IMR-90 (cell line): ENCODE measurements at regions not wholly inside any gene's neighbourhood (a gene's known extent, or its start where the extent isn't known, plus 50 kb on each side); places are given as distances from the start of the nearest gene placed in this dataset.

ENCODE experiments used
- ATAC-seq: fragments of 200-7000 bp; cut with Tn5 transposase; 2 replicates; pipeline ENCODE4 v1.9.1; 2020; ENCODE audit warnings: low read depth, mild to moderate bottlenecking, moderate library complexity
- BruUV-seq: library from RNA; stranded (reverse); fragments of 400-500 nt; replicated peaks from 2 replicates; lab custom pipeline; 2021; lab: Mats Ljungman, UMichigan
- CTCF ChIA-PET: fragments of 300-600 bp; formaldehyde crosslinking; extraction: SDS; loops from one replicate; lab custom pipeline; 2021; ENCODE audit warnings: antibody characterized with exemption; lab: Yijun Ruan, JAX
- POLR2A ChIA-PET: fragments of 300-600 bp; sonication (Branson Sonifier 250); formaldehyde crosslinking; loops from one replicate; lab custom pipeline; 2022; ENCODE audit warnings: antibody characterized with exemption; ENCODE audit not compliant: unreplicated experiment; lab: Charles Lee
- DNase-seq: peaks from one replicate; pipeline ENCODE4 v3.0.0; 2013
- H2AFZ ChIP-seq: replicated peaks from 2 replicates; pipeline ENCODE3; 2013; ENCODE audit warnings: low read length, mild to moderate bottlenecking; ENCODE audit not compliant: poor library complexity
- H2AK5ac ChIP-seq: 2 replicates; pipeline ENCODE4 v1.6.1; 2013; ENCODE audit warnings: low read depth, low read length, inconsistent platforms
- H2AK9ac ChIP-seq: replicated peaks from 2 replicates; pipeline ENCODE3; 2013; ENCODE audit warnings: mild to moderate bottlenecking, low read depth, low read length, moderate library complexity; ENCODE audit not compliant: poor library complexity
- H2BK120ac ChIP-seq: 2 replicates; pipeline ENCODE4 v1.6.1; 2013; ENCODE audit warnings: low read depth, low read length, inconsistent platforms
- H2BK15ac ChIP-seq: 3 replicates; pipeline ENCODE4 v1.6.1; 2013; ENCODE audit warnings: low read depth, low read length, inconsistent platforms
- H2BK20ac ChIP-seq: 2 replicates; pipeline ENCODE4 v1.6.1; 2013; ENCODE audit warnings: low read depth, mild to moderate bottlenecking, inconsistent platforms, low read length, moderate library complexity
- H2BK5ac ChIP-seq: 2 replicates; pipeline ENCODE4 v1.6.1; 2013; ENCODE audit warnings: mild to moderate bottlenecking, low read depth, low read length, inconsistent platforms; ENCODE audit not compliant: poor library complexity, severe bottlenecking
- H3K14ac ChIP-seq: replicated peaks from 2 replicates; pipeline ENCODE4 v1.6.1; 2013; ENCODE audit warnings: low read depth, low read length, inconsistent platforms
- H3K18ac ChIP-seq: 2 replicates; pipeline ENCODE4 v1.6.1; 2013; ENCODE audit warnings: low read depth, low read length, control low read depth
- H3K23ac ChIP-seq: 2 replicates; pipeline ENCODE4 v1.6.1; 2013; ENCODE audit warnings: low read depth, low read length, inconsistent platforms
- H3K27ac ChIP-seq: 2 replicates; pipeline ENCODE4 v1.5.1; 2013; ENCODE audit warnings: mild to moderate bottlenecking, control low read depth, low read length; ENCODE audit not compliant: insufficient read depth
- H3K27me3 ChIP-seq: 2 replicates; pipeline ENCODE4 v1.6.1; 2013; ENCODE audit warnings: low read length; ENCODE audit not compliant: control insufficient read depth, insufficient read depth
- H3K36me3 ChIP-seq: 2 replicates; pipeline ENCODE4 v1.6.1; 2013; ENCODE audit warnings: low read length, mixed read lengths; ENCODE audit not compliant: control insufficient read depth, insufficient read depth
- H3K4ac ChIP-seq: 2 replicates; pipeline ENCODE4 v1.6.1; 2013; ENCODE audit warnings: low read depth, low read length, inconsistent platforms
- H3K4me1 ChIP-seq: 2 replicates; pipeline ENCODE4 v1.6.1; 2013; ENCODE audit warnings: low read length, mixed read lengths; ENCODE audit not compliant: control insufficient read depth, insufficient read depth
- H3K4me2 ChIP-seq: 2 replicates; pipeline ENCODE4 v1.6.1; 2013; ENCODE audit warnings: low read depth, mild to moderate bottlenecking, control low read depth, low read length, moderate library complexity
- H3K4me3 ChIP-seq: 2 replicates; pipeline ENCODE4 v1.5.1; 2013; ENCODE audit warnings: low read depth, mild to moderate bottlenecking, control low read depth, low read length, moderate library complexity; ENCODE audit not compliant: insufficient read depth
- H3K56ac ChIP-seq: 2 replicates; pipeline ENCODE4 v1.6.1; 2013; ENCODE audit warnings: low read length, inconsistent platforms; ENCODE audit not compliant: insufficient read depth; ENCODE audit errors: extremely low read depth
- H3K79me1 ChIP-seq, 2 experiments: 2 replicates each; pipeline ENCODE4 v1.6.1; 2013; ENCODE audit warnings: low read length in 2 of 2, inconsistent platforms in 1 of 2, low read depth in 1 of 2
- H3K9ac ChIP-seq: 2 replicates; pipeline ENCODE4 v1.6.1; 2013; ENCODE audit warnings: low read depth, low read length, control low read depth
- H3K9me1 ChIP-seq: 2 replicates; pipeline ENCODE4 v1.6.1; 2013; ENCODE audit warnings: low read length, inconsistent platforms; ENCODE audit not compliant: insufficient read depth
- H3K9me3 ChIP-seq: 2 replicates; pipeline ENCODE4 v1.6.1; 2013; ENCODE audit warnings: low read length; ENCODE audit not compliant: control insufficient read depth, insufficient read depth
- H4K20me1 ChIP-seq: 2 replicates; pipeline ENCODE4 v1.6.1; 2013; ENCODE audit warnings: low read length, inconsistent platforms; ENCODE audit not compliant: insufficient read depth
- H4K5ac ChIP-seq: 2 replicates; pipeline ENCODE4 v1.6.1; 2013; ENCODE audit warnings: mild to moderate bottlenecking, low read depth, low read length, control low read depth
- H4K8ac ChIP-seq, 2 experiments: 2 replicates each; pipeline ENCODE4 v1.6.1; 2013; ENCODE audit warnings: low read depth in 2 of 2, low read length in 2 of 2, control low read depth in 1 of 2, inconsistent platforms in 1 of 2
- H4K91ac ChIP-seq: 2 replicates; pipeline ENCODE4 v1.6.1; 2013; ENCODE audit warnings: low read depth, low read length, inconsistent platforms; ENCODE audit not compliant: insufficient read depth
- BHLHE40 ChIP-seq: fragments of 150-350 bp; IDR thresholded peaks from 2 replicates; pipeline ENCODE4 v1.6.1; 2016; ENCODE audit warnings: mild to moderate bottlenecking, low read depth, low read length
- CEBPB ChIP-seq: IDR thresholded peaks from 2 replicates; pipeline ENCODE4 v1.6.1; 2012; ENCODE audit warnings: low read depth, low read length, improper control_type of control experiment
- CHD1 ChIP-seq: IDR thresholded peaks from 2 replicates; pipeline ENCODE4 v1.6.1; 2012; ENCODE audit warnings: low read depth, low read length, improper control_type of control experiment
- FOS ChIP-seq: fragments of 150-350 bp; IDR thresholded peaks from 2 replicates; pipeline ENCODE4 v1.6.1; 2016; ENCODE audit warnings: low read depth, low read length
- MXI1 ChIP-seq: IDR thresholded peaks from 2 replicates; pipeline ENCODE4 v1.6.1; 2012; ENCODE audit warnings: low read depth, mild to moderate bottlenecking, low read length, moderate library complexity, borderline replicate concordance
- NFE2L2 ChIP-seq: fragments of 150-350 bp; IDR thresholded peaks from 2 replicates; pipeline ENCODE4 v1.6.1; 2016; ENCODE audit warnings: low read depth, mild to moderate bottlenecking, low read length
- POLR2A ChIP-seq: IDR thresholded peaks from 2 replicates; pipeline ENCODE4 v1.6.1; 2012; ENCODE audit warnings: mild to moderate bottlenecking, low read depth, low read length
- RAD21 ChIP-seq: IDR thresholded peaks from 2 replicates; pipeline ENCODE4 v1.6.1; 2012; ENCODE audit warnings: low read length, improper control_type of control experiment
- RCOR1 ChIP-seq: IDR thresholded peaks from 2 replicates; pipeline ENCODE4 v1.6.1; 2012; ENCODE audit warnings: mild to moderate bottlenecking, low read length, improper control_type of control experiment; ENCODE audit not compliant: insufficient replicate concordance
- RFX5 ChIP-seq: IDR thresholded peaks from 2 replicates; pipeline ENCODE4 v1.8.0; 2012; ENCODE audit warnings: low read depth, mild to moderate bottlenecking, low read length, moderate library complexity
- SMC3 ChIP-seq: fragments of 150-350 bp; IDR thresholded peaks from 2 replicates; pipeline ENCODE4 v1.6.1; 2016; ENCODE audit warnings: low read depth, mild to moderate bottlenecking, antibody characterized with exemption, low read length, moderate library complexity
- WGBS, 2 experiments: methylation state at CpG; one replicate each; pipeline versions ENCODE4 v1.1.5 to v1.1.7; 2013; ENCODE audit warnings: missing lambda C conversion rate in 2 of 2; ENCODE audit not compliant: insufficient read length in 1 of 2; ENCODE audit errors: extremely low coverage in 2 of 2; 5-methylcytosine and 5-hydroxymethylcytosine counted together
- dilution Hi-C: fragments of 300-500 bp; cut with HindIII; formaldehyde crosslinking; loops from one replicate; pipeline ENCODE4 v1.14.3; 2018; ENCODE audit warnings: low sequenced_read_pairs; ENCODE audit not compliant: unreplicated experiment
- in situ Hi-C: fragments of 300-500 bp; cut with MboI; formaldehyde crosslinking; loops from 3 replicates; pipeline ENCODE4 v1.14.3; 2019; ENCODE audit warnings: low sequenced_read_pairs, inconsistent platforms, mixed read lengths
- intact Hi-C: fragments of 100-400 bp; cut with micrococcal nuclease; formaldehyde crosslinking; loops from 2 replicates; pipeline ENCODE4 v1.10.0; 2022
- TF ChIP-seq, protein P1 (sequence below): fragments of 150-350 bp; IDR thresholded peaks from 2 replicates; pipeline ENCODE4 v1.6.1; 2016; ENCODE audit warnings: low read depth, mild to moderate bottlenecking, low read length, moderate library complexity, borderline replicate concordance
- TF ChIP-seq, protein P2 (sequence below): conservative IDR thresholded peaks from 2 replicates; pipeline ENCODE4 v1.5.1; 2012; ENCODE audit warnings: mild to moderate bottlenecking, low read depth, low read length, improper control_type of control experiment

DNA sequence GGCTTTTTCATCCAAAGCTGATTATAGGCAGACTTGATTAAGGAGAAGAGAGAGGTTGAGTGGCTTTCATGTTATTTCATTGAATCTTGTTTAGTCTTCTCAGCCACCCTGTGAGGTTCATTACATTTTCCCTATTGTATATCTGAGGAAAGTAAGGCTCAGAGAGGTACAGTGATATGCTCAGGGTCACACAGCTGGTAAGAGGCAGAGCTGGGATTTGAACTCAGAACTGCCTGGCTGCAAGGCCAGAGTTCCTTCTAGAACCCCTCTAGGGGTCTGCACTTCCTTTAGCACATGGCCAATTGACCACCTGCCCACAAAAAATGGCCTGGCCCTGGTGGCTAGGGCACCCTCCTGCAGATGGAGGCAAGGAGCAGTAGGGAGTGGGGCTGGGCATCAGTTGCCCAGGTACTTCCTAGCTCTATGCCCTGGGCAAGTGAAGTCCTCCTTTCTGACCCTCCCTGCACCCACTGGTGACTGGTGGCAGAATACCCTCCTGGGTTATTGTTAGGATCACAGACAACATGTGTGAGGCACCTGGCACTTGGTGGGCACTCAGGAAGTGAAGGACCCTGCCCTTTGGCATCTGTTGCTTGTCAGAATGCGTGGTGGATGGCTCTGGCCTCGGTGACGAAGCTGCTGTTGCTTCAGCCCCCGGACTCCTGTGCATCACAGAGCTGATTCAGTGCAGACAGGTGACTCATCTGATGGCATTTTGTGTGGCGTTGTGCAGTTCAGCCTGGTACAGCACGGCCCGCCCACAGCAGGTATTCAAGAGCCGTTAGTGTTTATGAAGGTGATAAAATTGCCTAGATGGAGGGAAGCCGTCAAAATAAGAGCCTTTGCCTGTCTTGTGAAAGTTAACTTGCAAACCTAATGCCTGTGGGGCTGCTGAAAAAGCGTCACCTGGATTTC lies 115.8 kb downstream of the SLC25A47 start (continued):
- no peak for TF ChIP-seq POLR2A
- TF ChIP-seq NFE2L2, result no peak
- TF ChIP-seq CHD1, result 0 out of 2 replicates have a peak, but pooled peaks have one; percentile 48

DNA sequence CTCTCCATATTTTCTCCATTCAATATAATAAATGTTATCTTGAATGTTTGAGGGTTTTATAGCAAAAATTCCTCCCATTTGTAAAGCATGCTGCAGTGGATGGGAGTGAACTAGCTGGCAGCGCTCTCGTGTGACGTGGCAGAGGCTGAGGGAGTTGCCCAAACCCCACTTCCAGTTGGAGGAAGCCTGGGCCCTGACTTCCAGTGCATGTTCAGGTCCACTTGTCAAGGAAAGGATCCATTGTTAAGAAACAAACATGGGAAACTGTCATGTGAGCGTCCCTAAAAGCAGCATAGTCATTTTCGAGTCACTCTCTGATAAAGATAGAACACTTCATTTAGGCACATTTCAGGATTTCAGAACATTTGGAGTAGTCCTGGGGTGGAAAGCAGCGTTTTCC lies 116.6 kb downstream of the SLC25A47 start:
- in situ Hi-C loops, result no loop called here
- H3K18ac ChIP-seq, result no peak overlapping the region
- 0 out of 2 replicates have a peak overlapping the region, but pooled peaks have one; percentile 10 for H2AK5ac ChIP-seq
- no peak overlapping the region for H4K8ac ChIP-seq
- peak overlapping the region; percentile 2 for H2AFZ ChIP-seq
- H3K9me1 ChIP-seq, result peaks cover 29% of the 10 kb centered on the region; the same call in 1 of the 2 replicates
- peaks cover 12 to 63% of the 10 kb centered on the region in 2 experiments; a peak in 3 of 4 replicates for H3K79me1 ChIP-seq
- H3K9ac ChIP-seq, result no peak overlapping the region
- ChIA-PET CTCF (interaction anchor here (0.5 to 2.7 kb wide), 7 partner anchors 11 to 205 kb away, joined by 3 to 15 read pairs (median 3); no protein-coding TSS in a partner anchor), POLR2A (no interaction called here)
- no peak overlapping the region for H3K27ac ChIP-seq
- peaks cover 45% of the 10 kb centered on the region for H4K20me1 ChIP-seq
- intact Hi-C loops, result no loop called here
- H3K56ac ChIP-seq, result no peak overlapping the region
- H2BK15ac ChIP-seq, result no peak overlapping the region
- no CpG with 5 or more reads among the region's 6 CpGs for WGBS, 2 experiments
- no peak overlapping the region for H3K4me3 ChIP-seq
- DNase-seq (no peak), ATAC-seq (0 out of 2 replicates have a peak, but pooled peaks have one; percentile 3)
- H3K23ac ChIP-seq, result no peak overlapping the region
- peaks cover 31% of the 10 kb centered on the region for H3K4me1 ChIP-seq
- H3K27me3 ChIP-seq, result no peaks in the 10 kb centered on the region
- H4K91ac ChIP-seq, result no peak overlapping the region
- H3K36me3 ChIP-seq, result no peaks in the 10 kb centered on the region
- no peak overlapping the region for H3K4ac ChIP-seq
- H2AK9ac ChIP-seq, result no peak overlapping the region
- no peak overlapping the region for H2BK20ac ChIP-seq
- H3K14ac ChIP-seq, result no peak overlapping the region
- no peak overlapping the region for H2BK120ac ChIP-seq
- dilution Hi-C loops, result no loop called here
- no peaks in the 10 kb centered on the region for H3K9me3 ChIP-seq
- no peak overlapping the region for H3K4me2 ChIP-seq
- BruUV-seq, result no TSS peak
- H2BK5ac ChIP-seq, result no peak overlapping the region
- H4K5ac ChIP-seq, result peak overlapping the region; percentile 15; the same call in 1 of the 2 replicates
- TF ChIP-seq RCOR1 (no peak), CEBPB (no peak), POLR2A (no peak), BHLHE40 (no peak), RAD21 (no peak), NFE2L2 (no peak), MXI1 (no peak), CHD1 (no peak), FOS (no peak), RFX5 (no peak), SMC3 (no peak)
- TF ChIP-seq, protein P1, sequence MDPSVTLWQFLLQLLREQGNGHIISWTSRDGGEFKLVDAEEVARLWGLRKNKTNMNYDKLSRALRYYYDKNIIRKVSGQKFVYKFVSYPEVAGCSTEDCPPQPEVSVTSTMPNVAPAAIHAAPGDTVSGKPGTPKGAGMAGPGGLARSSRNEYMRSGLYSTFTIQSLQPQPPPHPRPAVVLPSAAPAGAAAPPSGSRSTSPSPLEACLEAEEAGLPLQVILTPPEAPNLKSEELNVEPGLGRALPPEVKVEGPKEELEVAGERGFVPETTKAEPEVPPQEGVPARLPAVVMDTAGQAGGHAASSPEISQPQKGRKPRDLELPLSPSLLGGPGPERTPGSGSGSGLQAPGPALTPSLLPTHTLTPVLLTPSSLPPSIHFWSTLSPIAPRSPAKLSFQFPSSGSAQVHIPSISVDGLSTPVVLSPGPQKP, result no peak
- TF ChIP-seq, protein P2, sequence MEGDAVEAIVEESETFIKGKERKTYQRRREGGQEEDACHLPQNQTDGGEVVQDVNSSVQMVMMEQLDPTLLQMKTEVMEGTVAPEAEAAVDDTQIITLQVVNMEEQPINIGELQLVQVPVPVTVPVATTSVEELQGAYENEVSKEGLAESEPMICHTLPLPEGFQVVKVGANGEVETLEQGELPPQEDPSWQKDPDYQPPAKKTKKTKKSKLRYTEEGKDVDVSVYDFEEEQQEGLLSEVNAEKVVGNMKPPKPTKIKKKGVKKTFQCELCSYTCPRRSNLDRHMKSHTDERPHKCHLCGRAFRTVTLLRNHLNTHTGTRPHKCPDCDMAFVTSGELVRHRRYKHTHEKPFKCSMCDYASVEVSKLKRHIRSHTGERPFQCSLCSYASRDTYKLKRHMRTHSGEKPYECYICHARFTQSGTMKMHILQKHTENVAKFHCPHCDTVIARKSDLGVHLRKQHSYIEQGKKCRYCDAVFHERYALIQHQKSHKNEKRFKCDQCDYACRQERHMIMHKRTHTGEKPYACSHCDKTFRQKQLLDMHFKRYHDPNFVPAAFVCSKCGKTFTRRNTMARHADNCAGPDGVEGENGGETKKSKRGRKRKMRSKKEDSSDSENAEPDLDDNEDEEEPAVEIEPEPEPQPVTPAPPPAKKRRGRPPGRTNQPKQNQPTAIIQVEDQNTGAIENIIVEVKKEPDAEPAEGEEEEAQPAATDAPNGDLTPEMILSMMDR, result no peak
